BJ (cell line): ENCODE measurements at regions not wholly inside any gene's neighbourhood (a gene's known extent, or its start where the extent isn't known, plus 50 kb on each side); places are given as distances from the start of the nearest gene placed in this dataset.
"Not testable (repeated sequence)": the region's sequence is repeated elsewhere in the genome, so short reads cannot be mapped to it uniquely, and the experiment has no call there.

Experiments used
- CTCF ChIA-PET: fragments of 350-600 bp; formaldehyde crosslinking; extraction: SDS; loops from one replicate; lab custom pipeline; 2021; ENCODE audit warnings: antibody characterized with exemption, inconsistent platforms; lab: Yijun Ruan, JAX
- POLR2A ChIA-PET: fragments of 300-600 bp; sonication (Branson Sonifier 250); formaldehyde crosslinking; extraction: SDS; loops from one replicate; lab custom pipeline; 2021; ENCODE audit warnings: antibody characterized with exemption; lab: Charles Lee
- DNase-seq: peaks from one replicate; pipeline ENCODE4 v3.0.0-alpha.2; 2011; ENCODE audit warnings: low read depth
- H3K27me3 ChIP-seq: 2 replicates; pipeline ENCODE4 v1.6.0; 2011; ENCODE audit warnings: low read length; ENCODE audit not compliant: control insufficient read depth, insufficient read depth
- H3K36me3 ChIP-seq: 2 replicates; pipeline ENCODE4 v1.5.1; 2011; ENCODE audit warnings: low read length; ENCODE audit not compliant: control insufficient read depth, insufficient read depth
- H3K4me3 ChIP-seq: 2 replicates; pipeline ENCODE4 v1.5.1; 2011; ENCODE audit warnings: low read depth, mild to moderate bottlenecking, control low read depth, low read length
- TF ChIP-seq, protein P1 (sequence below): IDR thresholded peaks from 2 replicates; pipeline ENCODE4 v1.5.1; 2011; ENCODE audit warnings: low read depth, mild to moderate bottlenecking, control low read depth, inconsistent platforms, low read length, moderate library complexity; ENCODE audit not compliant: insufficient read depth

- CTCF ChIA-PET, result no interaction called here
- DNase-seq, result no peak
- POLR2A ChIA-PET, result no interaction called here
- Histone ChIP-seq H3K36me3 (no peaks in the 10 kb centered on the region), H3K4me3 (no peak overlapping the region), H3K27me3 (no peaks in the 10 kb centered on the region)
- TF ChIP-seq, protein P1, sequence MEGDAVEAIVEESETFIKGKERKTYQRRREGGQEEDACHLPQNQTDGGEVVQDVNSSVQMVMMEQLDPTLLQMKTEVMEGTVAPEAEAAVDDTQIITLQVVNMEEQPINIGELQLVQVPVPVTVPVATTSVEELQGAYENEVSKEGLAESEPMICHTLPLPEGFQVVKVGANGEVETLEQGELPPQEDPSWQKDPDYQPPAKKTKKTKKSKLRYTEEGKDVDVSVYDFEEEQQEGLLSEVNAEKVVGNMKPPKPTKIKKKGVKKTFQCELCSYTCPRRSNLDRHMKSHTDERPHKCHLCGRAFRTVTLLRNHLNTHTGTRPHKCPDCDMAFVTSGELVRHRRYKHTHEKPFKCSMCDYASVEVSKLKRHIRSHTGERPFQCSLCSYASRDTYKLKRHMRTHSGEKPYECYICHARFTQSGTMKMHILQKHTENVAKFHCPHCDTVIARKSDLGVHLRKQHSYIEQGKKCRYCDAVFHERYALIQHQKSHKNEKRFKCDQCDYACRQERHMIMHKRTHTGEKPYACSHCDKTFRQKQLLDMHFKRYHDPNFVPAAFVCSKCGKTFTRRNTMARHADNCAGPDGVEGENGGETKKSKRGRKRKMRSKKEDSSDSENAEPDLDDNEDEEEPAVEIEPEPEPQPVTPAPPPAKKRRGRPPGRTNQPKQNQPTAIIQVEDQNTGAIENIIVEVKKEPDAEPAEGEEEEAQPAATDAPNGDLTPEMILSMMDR, result no peak
Measured at GRCh38 chr10:8360365-8360764, 305.9 kb downstream of the GATA3 start.

DNA sequence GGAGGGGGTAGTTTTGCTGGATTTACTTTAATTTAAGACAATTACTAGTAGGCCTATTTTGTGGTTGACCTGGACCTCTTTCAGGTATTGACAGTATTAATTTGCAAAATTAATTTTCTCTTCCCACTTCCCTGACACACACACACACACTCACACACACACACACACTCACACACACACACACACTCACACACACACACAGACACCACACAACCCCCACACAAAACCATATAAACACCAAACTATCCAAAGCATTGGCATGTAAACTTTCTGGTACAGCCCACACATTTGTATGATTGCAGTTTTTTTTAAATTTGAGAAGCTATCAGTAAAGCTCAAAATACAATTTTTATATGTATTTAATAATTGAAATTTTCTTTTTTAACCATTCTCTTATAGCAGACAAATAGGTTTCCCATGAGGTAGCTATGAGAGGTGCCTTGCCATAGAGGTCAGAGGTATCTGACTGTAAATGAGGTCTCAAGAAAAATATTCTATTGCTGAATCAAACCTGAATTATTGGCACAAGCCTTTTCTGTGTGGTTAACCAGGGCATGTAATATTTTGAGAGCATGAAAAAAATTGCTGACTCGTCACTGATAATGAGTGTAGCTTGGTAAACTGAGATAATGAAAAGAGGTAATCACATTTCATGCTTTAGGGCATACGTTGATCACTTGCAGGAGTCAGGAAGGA is 306.5 kb downstream of the GATA3 start:
- ChIA-PET POLR2A (no interaction called here), CTCF (no interaction called here)
- DNase-seq, result no peak
- H3K36me3 ChIP-seq, result no peaks in the 10 kb centered on the region
- no peaks in the 10 kb centered on the region for H3K27me3 ChIP-seq
- TF ChIP-seq, protein P1, result no peak
- no peak overlapping the region for H3K4me3 ChIP-seq

DNA sequence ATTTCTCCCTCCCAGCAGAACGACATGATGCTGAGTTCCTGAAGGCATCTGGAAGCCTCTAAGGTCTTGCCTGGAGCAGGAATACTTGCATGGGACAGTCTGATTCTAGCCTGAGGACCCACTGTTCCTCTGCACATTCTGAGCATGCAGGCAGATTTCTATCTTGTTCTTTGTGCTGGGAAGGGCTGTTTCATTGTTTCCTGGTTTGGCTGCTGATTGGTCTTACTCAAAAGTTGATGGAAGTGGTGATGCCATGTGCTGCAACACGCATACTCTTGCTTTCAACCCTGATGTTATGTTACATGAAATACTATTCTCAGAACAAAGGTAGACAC is 307.0 kb downstream of the GATA3 start:
- Histone ChIP-seq H3K36me3 (no peaks in the 10 kb centered on the region), H3K27me3 (no peaks in the 10 kb centered on the region), H3K4me3 (no peak overlapping the region)
- TF ChIP-seq, protein P1, result no peak
- ChIA-PET POLR2A (no interaction called here), CTCF (no interaction called here)
- DNase-seq, result no peak

GRCh38 chr10:8365935-8366911 is 311.7 kb downstream of the GATA3 start:
- Histone ChIP-seq H3K36me3 (no peaks in the 10 kb centered on the region), H3K27me3 (no peaks in the 10 kb centered on the region), H3K4me3 (no peak overlapping the region)
- CTCF ChIA-PET, result interaction anchor here (0.6 kb wide), 1 partner anchor 229 kb away, joined by 3 read pairs; no protein-coding TSS in a partner anchor
- TF ChIP-seq, protein P1, result no peak
- POLR2A ChIA-PET, result no interaction called here
- DNase-seq, result no peak

DNA sequence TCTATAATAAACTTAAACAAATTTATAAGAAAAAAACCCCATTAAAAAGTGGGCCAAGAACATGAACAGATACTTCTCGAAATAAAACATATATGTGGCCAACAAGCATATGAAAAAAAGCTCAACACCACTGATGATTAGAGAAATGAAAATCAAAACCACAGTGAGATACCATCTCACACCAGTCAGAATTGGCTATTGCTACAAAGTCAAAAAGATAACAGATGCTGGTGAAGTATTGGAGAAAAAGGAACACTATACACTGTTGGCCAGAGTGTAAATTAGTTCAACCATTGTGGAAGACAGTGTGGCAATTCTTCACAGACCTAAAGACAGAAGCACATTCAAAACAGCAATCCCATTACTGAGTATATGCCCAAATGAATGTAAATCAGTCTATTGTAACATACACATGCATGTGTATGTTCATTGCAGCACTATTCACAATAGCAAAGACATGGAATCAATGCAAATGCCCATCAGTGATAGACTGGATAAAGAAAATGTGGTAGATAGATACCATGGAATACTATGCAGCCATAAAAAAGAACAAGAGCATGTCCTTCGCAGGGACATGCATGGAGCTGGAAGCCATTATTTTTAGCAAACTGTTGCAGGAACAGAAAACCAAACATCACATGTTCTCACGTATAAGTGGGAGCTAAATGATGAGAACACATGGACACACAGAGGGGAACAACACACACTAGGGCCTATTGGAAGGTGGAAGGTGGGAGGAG is 313.4 kb downstream of the GATA3 start:
- H3K27me3 ChIP-seq, DNase-seq, POLR2A ChIA-PET, CTCF ChIA-PET, H3K36me3 ChIP-seq, H3K4me3 ChIP-seq: not testable (repeated sequence)
